Activated naive CD8-positive, alpha-beta T cell (primary cell): ENCODE measurements at regions not wholly inside any gene's neighbourhood (a gene's known extent, or its start where the extent isn't known, plus 50 kb on each side); places are given as distances from the start of the nearest gene placed in this dataset.

Experiments used
- H3K27ac Mint-ChIP-seq: one replicate; pipeline ENCODE4 v1.8.0; 2021; ENCODE audit warnings: mixed read lengths
- H3K27me3 Mint-ChIP-seq: one replicate; pipeline ENCODE4 v1.8.0; 2021; ENCODE audit warnings: mixed read lengths
- H3K36me3 Mint-ChIP-seq: one replicate; pipeline ENCODE4 v1.8.0; 2021; ENCODE audit warnings: mixed read lengths
- H3K4me1 Mint-ChIP-seq: one replicate; pipeline ENCODE4 v1.8.0; 2021; ENCODE audit warnings: low read depth, mixed read lengths
- H3K4me3 Mint-ChIP-seq: one replicate; pipeline ENCODE4 v1.8.0; 2021; ENCODE audit warnings: mild to moderate bottlenecking, mixed read lengths
- H3K9me3 Mint-ChIP-seq: one replicate; pipeline ENCODE4 v1.8.0; 2021; ENCODE audit warnings: low read depth, mixed read lengths

- Mint-ChIP-seq H3K4me1 (no peaks in the 10 kb centered on the region), H3K9me3 (no peaks in the 10 kb centered on the region), H3K36me3 (no peaks in the 10 kb centered on the region), H3K4me3 (no peak overlapping the region), H3K27ac (no peak overlapping the region), H3K27me3 (peaks cover 1% of the 10 kb centered on the region)
Measured at GRCh38 chr1:91617285-91617765, 116.7 kb downstream of the CDC7 start.

DNA sequence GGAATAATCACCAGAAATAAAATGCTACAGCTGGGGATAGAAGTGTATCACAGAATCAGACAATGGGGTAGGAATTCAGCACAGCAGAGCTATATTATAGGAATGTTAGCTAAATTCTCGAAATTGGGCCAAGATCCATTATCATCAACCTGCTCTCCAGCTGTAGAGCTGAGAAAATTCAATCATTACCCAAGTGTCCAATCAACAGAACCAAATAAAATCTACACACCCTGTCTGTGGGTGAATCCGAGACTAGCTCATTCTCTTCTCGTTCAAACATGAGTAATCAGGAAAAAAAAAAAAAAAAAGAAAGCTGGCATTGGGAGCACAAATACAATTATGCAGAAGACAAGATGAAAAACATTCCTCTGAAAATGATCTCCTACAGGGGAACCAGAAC, 119.2 kb downstream of the CDC7 start:
- Mint-ChIP-seq H3K36me3 (peaks cover 2% of the 10 kb centered on the region), H3K4me1 (no peaks in the 10 kb centered on the region), H3K9me3 (no peaks in the 10 kb centered on the region), H3K27me3 (peaks cover 1% of the 10 kb centered on the region), H3K4me3 (no peak overlapping the region), H3K27ac (no peak overlapping the region)

DNA sequence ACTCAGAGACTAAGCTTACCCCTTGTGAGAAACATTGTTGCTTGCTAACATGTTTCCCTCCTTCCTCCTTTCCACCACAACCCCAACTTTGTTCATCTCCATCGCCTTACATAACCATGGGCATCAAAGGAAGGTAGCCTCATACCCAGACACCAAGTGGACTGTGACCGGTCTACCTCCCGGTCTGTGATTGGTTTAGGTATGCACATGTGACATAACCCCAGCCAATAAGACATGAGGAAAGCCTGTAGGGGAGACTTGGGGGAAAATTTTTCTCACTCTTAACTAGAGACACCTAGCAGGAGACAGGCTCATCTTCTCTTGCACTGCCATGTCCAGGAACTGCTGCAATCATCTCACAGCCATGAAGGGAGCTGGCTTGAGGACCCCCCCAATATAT, 120.7 kb downstream of the CDC7 start:
- H3K27ac Mint-ChIP-seq = no peak overlapping the region

GRCh38 chr1:91621907-91622306, 121.3 kb downstream of the CDC7 start:
- H3K27me3 Mint-ChIP-seq = peaks cover 1% of the 10 kb centered on the region
- H3K36me3 Mint-ChIP-seq = peaks cover 2% of the 10 kb centered on the region
- no peak overlapping the region for H3K4me3 Mint-ChIP-seq
- H3K4me1 Mint-ChIP-seq = no peaks in the 10 kb centered on the region
- H3K9me3 Mint-ChIP-seq = no peaks in the 10 kb centered on the region
- no peak overlapping the region for H3K27ac Mint-ChIP-seq

More for the DNA sequence above, 120.7 kb downstream of the CDC7 start:
- Mint-ChIP-seq H3K36me3 (peaks cover 2% of the 10 kb centered on the region), H3K9me3 (no peaks in the 10 kb centered on the region), H3K4me3 (no peak overlapping the region), H3K4me1 (no peaks in the 10 kb centered on the region), H3K27me3 (peaks cover 1% of the 10 kb centered on the region)

DNA sequence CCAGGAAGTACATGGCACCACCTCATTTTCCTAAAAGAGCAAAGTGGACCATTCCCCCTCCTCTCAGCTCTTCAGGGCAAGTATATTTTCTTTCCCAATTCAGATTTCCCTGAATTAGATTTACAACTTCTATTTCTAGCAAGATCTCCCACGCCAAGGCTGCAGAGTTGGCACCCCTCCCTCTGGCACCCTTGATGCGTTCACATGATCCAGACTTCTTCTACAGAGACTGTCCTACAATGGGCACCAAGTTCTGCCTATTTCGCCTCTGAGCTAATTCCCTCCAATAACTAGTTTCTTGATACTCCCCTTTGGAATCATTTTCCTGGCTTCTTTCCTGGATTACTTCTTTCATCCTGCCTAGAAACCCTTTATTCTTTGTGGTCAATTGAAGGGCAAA, 122.0 kb downstream of the CDC7 start:
- peaks cover 1% of the 10 kb centered on the region for H3K27me3 Mint-ChIP-seq
- H3K9me3 Mint-ChIP-seq = no peaks in the 10 kb centered on the region
- H3K4me1 Mint-ChIP-seq = no peaks in the 10 kb centered on the region
- no peak overlapping the region for H3K4me3 Mint-ChIP-seq
- H3K36me3 Mint-ChIP-seq = peaks cover 2% of the 10 kb centered on the region
- H3K27ac Mint-ChIP-seq = no peak overlapping the region

GRCh38 chr1:91623020-91623419, 122.4 kb downstream of the CDC7 start:
- Mint-ChIP-seq H3K4me1 (no peaks in the 10 kb centered on the region), H3K36me3 (peaks cover 2% of the 10 kb centered on the region), H3K9me3 (no peaks in the 10 kb centered on the region), H3K27ac (no peak overlapping the region), H3K4me3 (no peak overlapping the region), H3K27me3 (peaks cover 1% of the 10 kb centered on the region)

- Mint-ChIP-seq H3K36me3 (peaks cover 2% of the 10 kb centered on the region), H3K4me1 (no peaks in the 10 kb centered on the region), H3K4me3 (no peak overlapping the region), H3K9me3 (no peaks in the 10 kb centered on the region), H3K27ac (no peak overlapping the region), H3K27me3 (peaks cover 1% of the 10 kb centered on the region)
Measured at GRCh38 chr1:91624331-91624730, 123.7 kb downstream of the CDC7 start.
